NOMO-1 treated with dmso at 0.1 percent for 144 hours (cell line): ENCODE measurements at regions not wholly inside any gene's neighbourhood (a gene's known extent, or its start where the extent isn't known, plus 50 kb on each side); places are given as distances from the start of the nearest gene placed in this dataset.
"Not testable (repeated sequence)": the region's sequence is repeated elsewhere in the genome, so short reads cannot be mapped to it uniquely, and the experiment has no call there.

Source experiments
- DNase-seq: peaks from one replicate; lab custom pipeline; 2025; ENCODE audit not compliant: unreplicated experiment; lab: John Stamatoyannopoulos, UW

DNA sequence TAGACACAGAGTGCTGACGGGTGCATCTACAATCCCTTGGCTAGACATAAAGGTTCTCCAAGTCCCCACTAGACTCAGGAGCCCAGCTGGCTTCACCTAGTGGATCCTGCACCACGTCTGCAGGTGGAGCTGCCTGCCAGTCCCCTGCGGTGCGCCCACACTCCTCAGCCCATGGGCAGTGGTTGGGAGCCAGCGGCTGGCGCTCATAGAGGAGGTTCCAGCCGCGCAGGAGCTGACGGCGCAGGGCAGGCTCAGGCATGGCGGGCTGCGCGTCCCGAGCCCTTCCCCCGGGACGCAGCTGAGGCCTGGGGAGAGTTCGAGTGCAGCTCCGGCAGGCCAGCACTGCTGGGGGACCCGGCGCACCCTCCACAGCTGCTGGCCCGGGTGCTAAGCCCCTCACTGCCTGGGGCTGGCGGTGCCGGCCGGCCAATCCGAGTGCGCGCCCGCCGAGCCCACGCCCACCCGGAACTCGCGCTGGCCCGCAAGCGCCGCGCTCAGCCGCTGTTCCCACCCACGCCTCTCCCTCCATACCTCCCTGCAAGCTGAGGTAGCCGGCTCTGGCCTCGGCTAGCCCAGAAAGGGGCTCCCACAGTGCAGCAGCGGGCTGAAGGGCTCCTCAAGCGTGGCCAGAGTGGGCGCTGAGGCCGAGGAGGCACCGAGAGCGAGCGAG, 1364.5 kb upstream of the WWC1 start:
- not testable (repeated sequence) for DNase-seq

GRCh38 chr5:166936351-166936750, 1355.1 kb upstream of the WWC1 start:
- DNase-seq: no peak

DNA sequence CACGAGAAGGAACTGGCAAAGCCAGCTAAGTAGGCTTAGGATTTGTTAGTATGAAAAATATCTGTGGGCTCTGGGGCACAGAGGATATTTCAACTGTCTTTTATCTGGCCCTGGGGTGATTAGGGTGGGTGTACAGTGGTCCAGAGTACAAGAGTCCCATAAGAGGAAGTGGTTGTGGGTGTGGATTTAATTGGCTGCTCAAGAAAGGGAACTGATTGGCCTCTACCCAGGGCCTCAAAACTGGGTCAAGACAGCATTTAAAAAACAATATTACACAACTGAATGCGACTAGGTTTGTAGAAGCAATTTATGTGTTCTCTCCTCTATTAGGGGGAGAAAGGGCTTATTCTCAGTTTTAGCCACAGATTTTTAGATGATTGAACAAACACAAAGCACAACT, 1353.4 kb upstream of the WWC1 start:
- DNase-seq: no peak

DNA sequence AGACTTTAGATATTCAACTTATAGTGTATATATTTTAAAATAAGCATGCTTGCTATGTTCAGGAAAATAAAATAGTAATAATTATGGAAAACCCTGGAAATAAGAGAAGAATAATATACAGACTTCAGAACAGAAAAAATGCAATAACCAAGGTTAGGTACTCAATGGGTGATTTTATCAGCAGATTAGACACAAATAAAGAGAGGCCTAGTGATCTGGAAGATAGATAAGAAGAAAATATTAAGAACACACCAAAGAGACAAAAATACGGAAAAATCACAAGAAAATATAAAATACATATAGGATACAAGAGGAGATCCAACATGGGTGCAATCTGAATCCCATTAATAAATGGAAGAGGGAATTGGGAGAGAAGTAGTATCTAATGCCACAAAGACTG, 1348.5 kb upstream of the WWC1 start:
- DNase-seq: no peak

GRCh38 chr5:166947045-166947444, 1344.4 kb upstream of the WWC1 start:
- DNase-seq: no peak

GRCh38 chr5:166948679-166949078, 1342.8 kb upstream of the WWC1 start:
- DNase-seq: no peak

DNA sequence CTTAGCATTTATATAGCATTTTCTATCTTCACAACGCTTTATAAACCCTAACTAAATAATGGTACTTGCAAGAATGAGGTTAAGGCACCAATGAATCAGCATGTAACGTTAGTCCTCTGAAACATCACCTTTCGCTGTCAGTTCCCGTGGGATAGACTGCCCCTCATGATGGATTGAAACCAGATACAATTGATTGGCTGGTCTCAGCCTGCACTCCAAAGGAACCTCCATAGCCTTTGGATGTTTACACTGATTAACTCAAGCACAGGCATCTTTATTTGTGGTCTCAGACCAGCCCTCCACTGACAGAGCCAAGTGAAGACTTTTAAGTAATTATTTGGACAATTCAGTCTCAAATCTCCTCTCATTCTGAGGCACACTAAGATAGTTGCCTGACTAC, 1339.4 kb upstream of the WWC1 start:
- no peak for DNase-seq

- no peak for DNase-seq
Observed at GRCh38 chr5:166957782-166958181, 1333.7 kb upstream of the WWC1 start.

- no peak for DNase-seq
Observed at GRCh38 chr5:166959766-166960165, 1331.7 kb upstream of the WWC1 start.

- no peak for DNase-seq
Observed at GRCh38 chr5:166961028-166961427, 1330.4 kb upstream of the WWC1 start.

DNA sequence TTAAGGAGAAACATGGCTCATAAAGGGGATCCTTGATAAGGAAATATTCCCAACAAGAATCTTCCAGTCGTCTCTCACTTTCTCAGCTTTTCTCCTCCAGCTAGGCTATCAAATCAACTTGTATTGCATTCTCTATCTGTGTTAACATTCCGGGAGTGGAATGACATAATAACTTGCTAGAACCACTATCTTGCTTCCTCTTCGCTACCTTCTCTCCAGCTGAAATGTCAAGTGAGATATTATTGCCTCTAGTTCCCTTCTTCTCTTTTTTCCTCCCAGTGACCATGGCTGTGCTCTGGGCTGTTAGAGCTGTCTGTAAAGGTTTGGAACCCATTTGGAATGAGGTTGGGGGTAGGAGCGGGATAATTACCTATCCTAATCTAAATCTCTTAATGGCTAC, 1329.5 kb upstream of the WWC1 start:
- no peak for DNase-seq

- DNase-seq: no peak
Observed at GRCh38 chr5:166962461-166962860, 1329.0 kb upstream of the WWC1 start.

DNA sequence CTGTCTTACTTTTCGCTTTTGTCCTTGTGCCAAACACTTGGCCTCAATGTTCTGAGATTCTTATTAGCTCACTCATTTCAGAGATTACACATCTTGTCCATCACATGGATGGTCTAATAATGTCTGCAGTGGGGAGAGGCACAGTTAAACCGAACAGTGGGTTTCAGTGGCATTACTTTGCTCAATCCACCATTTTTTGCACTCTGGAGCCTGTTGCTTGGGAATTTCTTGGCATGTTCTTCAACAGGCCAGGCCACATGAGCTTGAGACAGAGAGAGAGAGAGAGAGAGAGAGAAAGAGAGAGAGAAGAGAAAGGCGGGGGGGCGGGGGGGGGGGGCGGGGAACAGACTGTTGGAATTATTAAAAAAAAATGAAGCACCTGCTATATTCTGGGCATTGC, 1327.8 kb upstream of the WWC1 start:
- DNase-seq: no peak

DNA sequence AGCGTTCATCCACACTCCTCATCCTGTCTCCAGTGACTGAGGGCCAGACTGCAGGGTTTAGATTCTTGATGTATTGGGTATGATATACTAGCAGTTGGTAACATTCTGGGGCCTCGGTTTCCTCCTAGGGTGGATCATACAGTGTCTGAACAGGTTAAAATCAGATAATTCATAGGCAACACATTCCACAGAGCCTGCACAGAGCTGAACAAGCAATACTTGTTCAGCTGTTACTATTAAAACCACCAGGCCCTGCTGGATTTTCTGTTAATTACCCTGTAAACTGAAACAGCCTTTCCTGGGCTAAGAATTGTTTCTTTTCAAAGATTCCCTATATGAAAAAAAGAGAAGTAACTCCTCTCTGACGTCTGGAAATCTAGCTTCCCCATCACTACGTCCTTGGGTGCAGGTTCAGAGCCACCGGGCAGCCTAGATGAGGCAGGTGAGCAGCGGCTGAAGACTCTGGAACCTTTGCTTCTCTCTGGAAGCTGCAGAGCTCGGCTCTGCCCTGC, 1313.5 kb upstream of the WWC1 start:
- DNase-seq: no peak

GRCh38 chr5:166979307-166979895, 1312.0 kb upstream of the WWC1 start:
- DNase-seq: no peak

GRCh38 chr5:166980666-166981065, 1310.8 kb upstream of the WWC1 start:
- no peak for DNase-seq

DNA sequence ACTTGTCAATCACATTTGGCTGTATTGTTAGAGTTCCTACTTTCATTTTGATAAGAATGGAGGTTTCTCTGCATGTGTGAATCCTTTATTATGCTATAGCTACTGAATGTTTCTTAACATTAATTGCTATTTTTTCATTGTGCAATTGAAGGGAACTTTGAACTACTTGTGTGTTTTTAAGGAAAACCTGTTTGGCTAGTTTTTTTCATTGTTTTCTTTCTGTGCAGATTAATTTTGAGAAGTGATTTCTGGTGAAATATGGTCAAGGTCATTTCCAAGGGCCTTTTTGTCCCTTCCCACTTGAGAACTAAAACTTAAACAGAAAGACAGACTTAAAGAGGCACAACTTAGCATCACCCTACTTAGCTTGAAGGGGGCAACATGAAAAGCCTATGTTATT, 1309.2 kb upstream of the WWC1 start:
- no peak for DNase-seq

DNA sequence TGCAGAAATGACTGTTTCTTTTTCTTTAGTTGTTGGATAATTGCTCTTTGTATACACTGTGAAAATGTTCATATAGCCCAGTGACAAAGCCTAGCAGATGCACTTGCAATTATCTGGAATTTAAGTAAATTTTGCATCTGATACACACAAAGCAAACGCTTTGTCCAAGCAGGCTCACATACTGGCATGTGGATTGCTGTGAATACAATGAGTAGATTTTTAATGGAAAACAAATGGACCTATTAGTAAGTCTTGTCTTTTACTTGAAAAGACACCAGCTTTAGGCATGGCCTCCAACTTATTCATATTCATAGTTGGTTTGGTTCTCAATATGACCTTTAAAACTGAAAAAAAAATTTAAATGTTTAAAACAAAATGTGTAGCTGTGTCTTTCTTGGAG, 1299.8 kb upstream of the WWC1 start:
- DNase-seq: no peak

GRCh38 chr5:166992108-166992507, 1299.3 kb upstream of the WWC1 start:
- DNase-seq: no peak

DNA sequence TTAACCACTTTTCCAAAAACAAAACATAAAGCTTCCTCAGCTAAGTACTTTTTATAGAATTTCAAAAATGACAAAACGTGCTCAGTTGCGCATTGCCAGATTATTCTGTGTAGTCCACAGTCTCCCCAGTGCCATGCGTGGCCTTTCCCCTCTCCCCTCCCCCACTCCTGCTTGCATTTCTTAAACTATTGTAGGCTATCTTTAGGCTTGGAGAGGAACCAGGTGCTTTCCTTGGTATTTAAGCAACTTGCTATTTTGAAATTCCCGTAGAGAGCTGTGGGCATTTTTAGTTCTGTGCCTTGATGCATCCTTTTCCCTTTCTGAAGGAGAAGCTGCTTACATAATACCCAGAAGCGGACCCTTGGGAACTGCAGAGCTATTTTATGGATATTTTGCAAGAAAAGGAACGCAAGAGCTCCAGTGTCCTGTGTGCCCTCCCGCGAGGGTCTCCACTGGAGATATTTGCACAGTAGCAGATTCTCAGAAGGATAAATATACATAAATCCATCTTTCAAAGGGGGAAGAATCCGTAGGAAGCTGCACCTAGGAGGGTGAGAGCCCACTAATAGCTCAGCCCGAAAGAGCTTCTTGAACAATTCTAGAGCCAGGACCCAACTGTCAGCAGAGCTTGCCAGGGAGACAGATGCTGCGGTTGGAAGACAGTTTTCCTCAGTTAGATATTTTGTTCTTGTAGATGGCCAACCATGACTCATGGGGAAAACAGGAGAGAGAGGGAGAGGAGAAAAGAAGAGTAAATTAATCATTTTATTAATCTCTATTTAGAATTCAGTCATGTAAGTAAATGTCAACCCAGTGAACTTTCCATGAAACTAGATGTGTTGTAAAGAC, 1298.3 kb upstream of the WWC1 start:
- DNase-seq: no peak

DNA sequence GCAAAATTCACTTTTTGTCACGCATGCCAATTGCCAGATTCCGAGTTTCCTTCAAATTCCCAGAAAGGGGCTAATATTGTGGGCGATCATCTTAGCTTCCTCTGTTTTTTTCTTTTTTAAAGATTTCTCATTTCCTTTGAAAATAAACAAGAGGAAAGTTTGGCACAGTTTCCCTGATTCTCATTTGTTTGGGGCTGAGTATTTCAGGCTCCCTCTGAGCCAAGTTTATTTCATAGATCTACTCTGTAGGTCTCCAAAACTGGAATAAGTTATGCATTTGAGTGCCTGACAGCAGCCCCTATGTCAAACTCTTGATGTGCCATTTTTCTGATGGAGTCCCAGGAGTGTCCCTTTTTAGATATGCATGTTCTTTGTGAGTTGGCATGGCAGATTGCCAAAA, 1297.2 kb upstream of the WWC1 start:
- DNase-seq: no peak

DNA sequence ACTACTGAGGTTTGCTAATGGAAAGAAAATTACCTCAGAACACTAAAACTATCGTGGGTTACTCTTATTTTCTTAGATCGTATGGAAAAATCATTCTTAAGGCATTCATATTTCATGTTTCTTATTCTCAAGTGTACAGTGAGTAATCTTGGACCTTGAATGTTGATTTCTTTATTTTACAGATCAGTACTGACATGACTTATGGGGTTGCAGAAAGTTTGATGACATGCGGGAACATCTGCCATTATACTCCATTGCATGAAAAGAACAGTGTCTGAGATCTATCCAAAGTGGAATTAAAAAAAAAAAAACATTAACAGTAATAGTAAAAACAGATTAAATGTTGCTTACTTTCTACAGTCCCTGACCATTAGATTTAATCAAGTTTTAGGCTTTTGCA, 1290.2 kb upstream of the WWC1 start:
- no peak for DNase-seq
